ENCODE measurements at regions not wholly inside any gene's neighbourhood (a gene's known extent, or its start where the extent isn't known, plus 50 kb on each side); places are given as distances from the start of the nearest gene placed in this dataset.

- H3K36me3 ChIP-seq (ENCODE audit: insufficient read depth, low read length): no peaks in the 10 kb centered on the region
- no peak overlapping the region for H3K9ac ChIP-seq (ENCODE audit: low read depth, low read length)
- H3K9me3 ChIP-seq (ENCODE audit: control insufficient read depth, insufficient read depth, low read length): 0 out of 2 replicates have a peak, but pooled peaks cover 2% of the 10 kb centered on the region
- no peaks in the 10 kb centered on the region for H3K4me1 ChIP-seq (ENCODE audit: insufficient read depth, low read length)
Measured at GRCh38 chr7:35498416-35498815, 196.5 kb downstream of the HERPUD2 start.

- 0 out of 2 replicates have a peak, but pooled peaks cover 2% of the 10 kb centered on the region for H3K9me3 ChIP-seq (ENCODE audit: control insufficient read depth, insufficient read depth, low read length)
- no peaks in the 10 kb centered on the region for H3K4me1 ChIP-seq (ENCODE audit: insufficient read depth, low read length)
- H3K9ac ChIP-seq (ENCODE audit: low read depth, low read length): no peak overlapping the region
- no peaks in the 10 kb centered on the region for H3K36me3 ChIP-seq (ENCODE audit: insufficient read depth, low read length)
Measured at GRCh38 chr7:35495844-35496243, 199.1 kb downstream of the HERPUD2 start.

GRCh38 chr7:35495377-35495776 is 199.6 kb downstream of the HERPUD2 start:
- Histone ChIP-seq H3K9me3 (ENCODE audit: control insufficient read depth, insufficient read depth, low read length) (0 out of 2 replicates have a peak, but pooled peaks cover 2% of the 10 kb centered on the region), H3K9ac (ENCODE audit: low read depth, low read length) (no peak overlapping the region), H3K36me3 (ENCODE audit: insufficient read depth, low read length) (no peaks in the 10 kb centered on the region), H3K4me1 (ENCODE audit: insufficient read depth, low read length) (no peaks in the 10 kb centered on the region)

- H3K36me3 ChIP-seq (ENCODE audit: insufficient read depth, low read length): no peaks in the 10 kb centered on the region
- no peaks in the 10 kb centered on the region for H3K4me1 ChIP-seq (ENCODE audit: insufficient read depth, low read length)
- 0 out of 2 replicates have a peak, but pooled peaks cover 2% of the 10 kb centered on the region for H3K9me3 ChIP-seq (ENCODE audit: control insufficient read depth, insufficient read depth, low read length)
- no peak overlapping the region for H3K9ac ChIP-seq (ENCODE audit: low read depth, low read length)
Measured at GRCh38 chr7:35494407-35494806, 200.5 kb downstream of the HERPUD2 start.

- Histone ChIP-seq H3K9me3 (ENCODE audit: control insufficient read depth, insufficient read depth, low read length) (0 out of 2 replicates have a peak, but pooled peaks cover 2% of the 10 kb centered on the region), H3K9ac (ENCODE audit: low read depth, low read length) (no peak overlapping the region), H3K36me3 (ENCODE audit: insufficient read depth, low read length) (no peaks in the 10 kb centered on the region), H3K4me1 (ENCODE audit: insufficient read depth, low read length) (no peaks in the 10 kb centered on the region)
Measured at GRCh38 chr7:35492451-35493175, 202.3 kb downstream of the HERPUD2 start.

GRCh38 chr7:35491233-35491632 is 203.7 kb downstream of the HERPUD2 start:
- Histone ChIP-seq H3K36me3 (ENCODE audit: insufficient read depth, low read length) (no peaks in the 10 kb centered on the region), H3K9ac (ENCODE audit: low read depth, low read length) (no peak overlapping the region), H3K4me1 (ENCODE audit: insufficient read depth, low read length) (no peaks in the 10 kb centered on the region), H3K9me3 (ENCODE audit: control insufficient read depth, insufficient read depth, low read length) (0 out of 2 replicates have a peak, but pooled peaks cover 2% of the 10 kb centered on the region)

- H3K4me1 ChIP-seq (ENCODE audit: insufficient read depth, low read length): no peaks in the 10 kb centered on the region
- H3K9me3 ChIP-seq (ENCODE audit: control insufficient read depth, insufficient read depth, low read length): no peaks in the 10 kb centered on the region
- no peak overlapping the region for H3K9ac ChIP-seq (ENCODE audit: low read depth, low read length)
- no peaks in the 10 kb centered on the region for H3K36me3 ChIP-seq (ENCODE audit: insufficient read depth, low read length)
Measured at GRCh38 chr7:35487841-35488240, 207.1 kb downstream of the HERPUD2 start.

GRCh38 chr7:35487402-35487801 is 207.5 kb downstream of the HERPUD2 start:
- H3K9me3 ChIP-seq (ENCODE audit: control insufficient read depth, insufficient read depth, low read length): no peaks in the 10 kb centered on the region
- H3K4me1 ChIP-seq (ENCODE audit: insufficient read depth, low read length): no peaks in the 10 kb centered on the region
- no peak overlapping the region for H3K9ac ChIP-seq (ENCODE audit: low read depth, low read length)
- no peaks in the 10 kb centered on the region for H3K36me3 ChIP-seq (ENCODE audit: insufficient read depth, low read length)

GRCh38 chr7:35485436-35485835 is 209.5 kb downstream of the HERPUD2 start:
- H3K9ac ChIP-seq (ENCODE audit: low read depth, low read length): no peak overlapping the region
- no peaks in the 10 kb centered on the region for H3K9me3 ChIP-seq (ENCODE audit: control insufficient read depth, insufficient read depth, low read length)
- no peaks in the 10 kb centered on the region for H3K36me3 ChIP-seq (ENCODE audit: insufficient read depth, low read length)
- no peaks in the 10 kb centered on the region for H3K4me1 ChIP-seq (ENCODE audit: insufficient read depth, low read length)

- Histone ChIP-seq H3K4me1 (ENCODE audit: insufficient read depth, low read length) (no peaks in the 10 kb centered on the region), H3K9me3 (ENCODE audit: control insufficient read depth, insufficient read depth, low read length) (no peaks in the 10 kb centered on the region), H3K9ac (ENCODE audit: low read depth, low read length) (no peak overlapping the region), H3K36me3 (ENCODE audit: insufficient read depth, low read length) (no peaks in the 10 kb centered on the region)
Measured at GRCh38 chr7:35483568-35483967, 211.4 kb downstream of the HERPUD2 start.

GRCh38 chr7:35482231-35482630 is 212.7 kb downstream of the HERPUD2 start:
- Histone ChIP-seq H3K4me1 (ENCODE audit: insufficient read depth, low read length) (no peaks in the 10 kb centered on the region), H3K9me3 (ENCODE audit: control insufficient read depth, insufficient read depth, low read length) (no peaks in the 10 kb centered on the region), H3K36me3 (ENCODE audit: insufficient read depth, low read length) (no peaks in the 10 kb centered on the region), H3K9ac (ENCODE audit: low read depth, low read length) (no peak overlapping the region)

GRCh38 chr7:35480806-35481205 is 214.1 kb downstream of the HERPUD2 start:
- Histone ChIP-seq H3K9me3 (ENCODE audit: control insufficient read depth, insufficient read depth, low read length) (no peaks in the 10 kb centered on the region), H3K4me1 (ENCODE audit: insufficient read depth, low read length) (no peaks in the 10 kb centered on the region), H3K36me3 (ENCODE audit: insufficient read depth, low read length) (no peaks in the 10 kb centered on the region)

GRCh38 chr7:35477609-35478008 is 217.3 kb downstream of the HERPUD2 start:
- no peak overlapping the region for H3K9ac ChIP-seq (ENCODE audit: low read depth, low read length)
- H3K4me1 ChIP-seq (ENCODE audit: insufficient read depth, low read length): no peaks in the 10 kb centered on the region
- H3K36me3 ChIP-seq (ENCODE audit: insufficient read depth, low read length): no peaks in the 10 kb centered on the region
- H3K9me3 ChIP-seq (ENCODE audit: control insufficient read depth, insufficient read depth, low read length): no peaks in the 10 kb centered on the region

More at GRCh38 chr7:35480806-35481205, 214.1 kb downstream of the HERPUD2 start:
- no peak overlapping the region for H3K9ac ChIP-seq (ENCODE audit: low read depth, low read length)

- H3K9me3 ChIP-seq (ENCODE audit: control insufficient read depth, insufficient read depth, low read length): no peaks in the 10 kb centered on the region
- H3K9ac ChIP-seq (ENCODE audit: low read depth, low read length): no peak overlapping the region
- no peaks in the 10 kb centered on the region for H3K4me1 ChIP-seq (ENCODE audit: insufficient read depth, low read length)
Measured at GRCh38 chr7:35474100-35474499, 220.2 kb upstream of the TBX20 start.

GRCh38 chr7:35468606-35469005 is 214.7 kb upstream of the TBX20 start:
- no peaks in the 10 kb centered on the region for H3K9me3 ChIP-seq (ENCODE audit: control insufficient read depth, insufficient read depth, low read length)
- no peak overlapping the region for H3K9ac ChIP-seq (ENCODE audit: low read depth, low read length)
- no peaks in the 10 kb centered on the region for H3K4me1 ChIP-seq (ENCODE audit: insufficient read depth, low read length)
- H3K36me3 ChIP-seq (ENCODE audit: insufficient read depth, low read length): no peaks in the 10 kb centered on the region

More at GRCh38 chr7:35474100-35474499, 220.2 kb upstream of the TBX20 start:
- no peaks in the 10 kb centered on the region for H3K36me3 ChIP-seq (ENCODE audit: insufficient read depth, low read length)
